Mesendoderm (in vitro differentiated cells): ENCODE measurements at regions not wholly inside any gene's neighbourhood (a gene's known extent, or its start where the extent isn't known, plus 50 kb on each side); places are given as distances from the start of the nearest gene placed in this dataset.
A peak's percentile ranks its signal among the peaks of the same experiment; 100 is the strongest.
"Not testable (repeated sequence)": the region's sequence is repeated elsewhere in the genome, so short reads cannot be mapped to it uniquely, and the experiment has no call there.

Experiments used
- DNase-seq: peaks from one replicate; pipeline ENCODE4 v3.0.0; 2013
- H2AK5ac ChIP-seq: 2 replicates; pipeline ENCODE4 v1.6.1; 2013; ENCODE audit warnings: low read length, inconsistent platforms
- H2BK120ac ChIP-seq: 2 replicates; pipeline ENCODE4 v1.6.1; 2013; ENCODE audit warnings: low read depth, mild to moderate bottlenecking, low read length, moderate library complexity, mixed read lengths
- H2BK15ac ChIP-seq: replicated peaks from 2 replicates; pipeline ENCODE4 v1.6.1; 2013; ENCODE audit warnings: low read depth, mild to moderate bottlenecking, moderate library complexity
- H2BK5ac ChIP-seq: 2 replicates; pipeline ENCODE4 v1.6.1; 2013; ENCODE audit warnings: low read length, inconsistent platforms
- H3K18ac ChIP-seq: 2 replicates; pipeline ENCODE4 v1.6.1; 2013; ENCODE audit warnings: mild to moderate bottlenecking, low read length, mixed read lengths
- H3K23ac ChIP-seq: one replicate; pipeline ENCODE4 v1.6.1; 2013; ENCODE audit warnings: low read length
- H3K27ac ChIP-seq: 2 replicates; pipeline ENCODE4 v1.5.1; 2013; ENCODE audit warnings: low read depth, mild to moderate bottlenecking, inconsistent platforms, low read length, moderate library complexity
- H3K27me3 ChIP-seq: 2 replicates; pipeline ENCODE4 v1.6.1; 2013; ENCODE audit warnings: low read length, control low read depth, mild to moderate bottlenecking, inconsistent platforms; ENCODE audit not compliant: insufficient read depth, poor library complexity
- H3K36me3 ChIP-seq: 2 replicates; pipeline ENCODE4 v1.6.1; 2013; ENCODE audit warnings: low read length, inconsistent platforms; ENCODE audit not compliant: control insufficient read depth, insufficient read depth
- H3K4ac ChIP-seq: one replicate; pipeline ENCODE4 v1.6.1; 2013; ENCODE audit warnings: low read depth, mild to moderate bottlenecking, low read length, moderate library complexity
- H3K4me1 ChIP-seq: 2 replicates; pipeline ENCODE4 v1.6.1; 2013; ENCODE audit warnings: low read depth, low read length, inconsistent platforms; ENCODE audit not compliant: control insufficient read depth
- H3K4me2 ChIP-seq: 2 replicates; pipeline ENCODE4 v1.6.1; 2013; ENCODE audit warnings: low read length
- H3K4me3 ChIP-seq: 2 replicates; pipeline ENCODE4 v1.5.1; 2013; ENCODE audit warnings: mild to moderate bottlenecking, low read length
- H3K56ac ChIP-seq: one replicate; pipeline ENCODE4 v1.6.1; 2013; ENCODE audit warnings: low read length
- H3K79me1 ChIP-seq: 2 replicates; pipeline ENCODE4 v1.6.1; 2013; ENCODE audit warnings: low read length, inconsistent platforms
- H3K79me2 ChIP-seq: 2 replicates; pipeline ENCODE4 v1.6.1; 2013; ENCODE audit warnings: mild to moderate bottlenecking, low read length; ENCODE audit not compliant: control insufficient read depth, insufficient read depth
- H3K9ac ChIP-seq: 2 replicates; pipeline ENCODE4 v1.6.1; 2013; ENCODE audit warnings: low read length, inconsistent platforms
- H4K5ac ChIP-seq: one replicate; pipeline ENCODE4 v1.6.1; 2013; ENCODE audit warnings: low read length
- H4K8ac ChIP-seq: one replicate; pipeline ENCODE4 v1.6.1; 2013; ENCODE audit warnings: low read depth, mild to moderate bottlenecking, control low read depth, low read length, moderate library complexity
- WGBS: extraction: QIAGEN DNeasy Blood & Tissue Kit; methylation state at CpG from one replicate; pipeline ENCODE4 v1.1.7; 2013; ENCODE audit warnings: low lambda C conversion rate, missing lambda C conversion rate; ENCODE audit not compliant: insufficient coverage; ENCODE audit errors: extremely low coverage; 5-methylcytosine and 5-hydroxymethylcytosine counted together

DNA sequence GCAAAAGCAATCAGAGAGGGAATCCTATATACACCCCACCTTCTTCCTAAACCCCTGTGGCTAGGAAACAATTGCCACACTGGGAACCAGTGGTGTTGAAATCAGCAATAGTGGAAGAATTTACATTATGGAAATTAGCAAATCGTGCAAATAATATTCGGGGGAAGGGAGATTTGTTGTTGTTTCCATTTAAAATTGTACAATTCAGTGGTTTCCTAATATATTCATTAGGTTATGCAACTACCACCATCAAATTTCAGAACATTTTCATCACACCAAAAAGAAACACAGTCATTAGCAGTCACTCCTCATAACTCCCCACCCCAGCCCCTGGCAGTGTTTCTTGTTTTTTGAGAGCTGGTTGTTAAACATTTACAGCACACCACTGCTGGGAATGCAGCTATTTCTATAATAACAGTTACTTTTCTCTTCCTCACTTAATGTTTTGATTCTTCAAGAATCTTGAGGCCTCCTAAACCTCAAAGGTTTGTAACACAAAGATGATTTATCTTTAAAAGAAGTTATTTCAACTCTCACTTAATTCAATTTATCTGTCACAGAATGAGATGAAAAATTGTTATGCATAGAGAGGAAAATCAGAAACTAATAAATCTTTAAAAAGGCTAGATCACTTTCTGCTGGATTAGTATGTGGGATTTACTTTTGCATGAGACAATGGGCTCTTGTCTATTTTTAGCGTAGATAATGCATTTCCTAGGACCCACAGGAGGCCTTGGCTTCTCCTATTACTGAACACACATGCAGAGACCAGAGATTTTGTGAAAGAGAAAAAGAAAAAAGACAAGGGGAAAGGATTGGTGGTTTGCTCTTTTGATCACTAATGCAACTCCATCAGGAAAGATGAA lies 91.8 kb upstream of the DAPK1 start:
- H3K27me3 ChIP-seq, result no peaks in the 10 kb centered on the region
- no peak overlapping the region for H3K4me3 ChIP-seq
- H3K9ac ChIP-seq, result no peak overlapping the region

DNA sequence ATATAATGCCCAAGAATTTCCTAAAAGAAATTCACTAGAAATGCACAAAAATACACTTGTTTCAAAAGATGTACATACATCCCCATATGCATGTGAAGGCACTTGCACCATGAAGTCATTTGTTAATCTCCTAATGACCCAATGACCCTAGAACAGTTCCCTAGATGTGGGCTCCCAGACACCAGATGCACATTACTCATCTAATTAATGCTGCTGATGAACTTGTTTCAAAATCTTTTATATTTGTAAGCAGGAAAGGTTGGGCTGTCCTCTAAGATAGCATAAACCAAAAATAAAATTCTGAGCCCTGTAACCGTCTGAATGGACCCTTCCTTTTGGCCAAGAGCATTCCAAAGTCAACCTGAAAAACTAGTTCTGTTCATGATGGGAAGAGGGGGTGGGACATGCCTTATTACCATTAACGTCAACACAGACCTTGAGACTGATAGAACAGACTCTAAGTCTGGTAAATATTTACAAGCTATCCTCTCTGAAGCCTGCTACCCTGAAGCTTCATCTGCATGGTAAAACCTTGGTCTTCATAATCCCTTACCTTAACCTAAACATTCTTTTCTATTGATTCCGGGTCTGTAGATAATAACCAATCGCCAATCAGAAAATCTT lies 91.0 kb upstream of the DAPK1 start:
- H3K4me2 ChIP-seq, result no peak overlapping the region
- peak overlapping the region; percentile 96 for H3K27ac ChIP-seq
- no peak overlapping the region for H2AK5ac ChIP-seq
- H3K79me2 ChIP-seq, result no peaks in the 10 kb centered on the region
- H4K5ac ChIP-seq, result no peak overlapping the region
- peak overlapping the region; percentile 1 for H3K56ac ChIP-seq
- peak; percentile 66 for DNase-seq
- no peak overlapping the region for H3K4me3 ChIP-seq
- H3K36me3 ChIP-seq, result no peaks in the 10 kb centered on the region
- WGBS, result no CpG with 5 or more reads among the region's 4 CpGs
- H3K4me1 ChIP-seq, result peaks cover 21% of the 10 kb centered on the region
- peak overlapping the region; percentile 2 for H2BK5ac ChIP-seq
- no peak overlapping the region for H3K9ac ChIP-seq
- peak overlapping the region; percentile 3 for H3K4ac ChIP-seq
- no peaks in the 10 kb centered on the region for H3K79me1 ChIP-seq
- H3K18ac ChIP-seq, result peak overlapping the region; percentile 92
- no peaks in the 10 kb centered on the region for H3K27me3 ChIP-seq
- H3K23ac ChIP-seq, result no peak overlapping the region
- H4K8ac ChIP-seq, result no peak overlapping the region
- H2BK120ac ChIP-seq, result peak overlapping the region; percentile 90
- H2BK15ac ChIP-seq, result peak overlapping the region; percentile 88

More for the DNA sequence above, 91.8 kb upstream of the DAPK1 start:
- Histone ChIP-seq H2BK15ac (peak overlapping the region; percentile 88), H3K23ac (no peak overlapping the region), H2BK5ac (no peak overlapping the region), H2BK120ac (no peak overlapping the region), H3K79me1 (no peaks in the 10 kb centered on the region), H3K27ac (peak overlapping the region; percentile 55), H3K18ac (no peak overlapping the region), H4K5ac (no peak overlapping the region), H3K36me3 (no peaks in the 10 kb centered on the region), H4K8ac (no peak overlapping the region), H3K79me2 (no peaks in the 10 kb centered on the region), H2AK5ac (no peak overlapping the region), H3K4ac (no peak overlapping the region), H3K4me2 (no peak overlapping the region), H3K56ac (no peak overlapping the region), H3K4me1 (peaks cover 22% of the 10 kb centered on the region)
- no CpG with 5 or more reads among the region's 3 CpGs for WGBS
- peak; percentile 53 for DNase-seq

DNA sequence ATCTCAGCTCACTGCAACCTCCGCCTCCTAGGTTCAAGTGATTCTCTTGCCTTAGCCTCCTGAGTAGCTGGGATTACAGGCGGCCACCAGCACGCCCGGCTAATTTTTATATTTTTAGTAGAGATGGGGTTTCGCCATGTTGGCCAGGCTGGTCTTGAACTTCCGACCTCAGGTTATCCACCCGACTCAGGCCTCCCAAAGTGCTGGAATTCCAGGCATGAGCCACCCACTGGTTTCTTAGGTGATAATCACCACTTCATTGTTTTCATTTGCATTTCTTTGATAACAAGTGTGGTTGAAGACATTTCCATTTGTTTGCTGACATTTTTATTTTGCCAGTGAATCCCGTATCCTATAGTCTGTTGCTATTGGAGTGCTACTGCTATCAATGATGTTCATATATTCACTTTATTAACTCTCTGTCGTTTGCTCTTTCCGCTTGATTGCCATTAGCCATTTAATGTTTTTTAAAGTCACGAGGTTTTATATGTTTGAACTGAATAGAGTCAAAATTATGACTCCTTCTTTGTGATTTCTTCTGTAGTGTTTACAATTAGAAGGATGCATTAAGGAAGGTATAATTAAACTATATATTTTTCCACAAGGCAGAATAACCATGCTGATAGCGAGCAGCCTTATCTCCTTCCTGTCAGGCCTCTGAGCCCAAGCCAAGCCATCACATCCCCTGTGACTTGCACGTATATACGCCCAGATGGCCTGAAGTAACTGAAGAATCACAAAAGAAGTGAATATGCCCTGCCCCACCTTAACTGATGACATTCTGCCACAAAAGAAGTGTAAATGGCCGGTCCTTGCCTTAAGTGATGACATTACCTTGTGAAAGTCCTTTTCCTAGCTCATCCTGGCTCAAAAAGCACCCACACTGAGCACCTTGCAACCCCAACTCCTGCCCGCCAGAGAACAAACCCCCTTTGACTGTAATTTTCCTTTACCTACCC lies 87.3 kb upstream of the DAPK1 start:
- peak; percentile 96 for DNase-seq
- not testable (repeated sequence) for H3K4me3 ChIP-seq, H2BK15ac ChIP-seq, H4K8ac ChIP-seq, H3K9ac ChIP-seq, H2BK5ac ChIP-seq, H3K23ac ChIP-seq, H3K79me2 ChIP-seq, H3K79me1 ChIP-seq, H2AK5ac ChIP-seq, H4K5ac ChIP-seq, H3K27me3 ChIP-seq, H3K36me3 ChIP-seq
- H3K18ac ChIP-seq, result peak overlapping the region; percentile 94
- peak overlapping the region; percentile 7 for H3K4me2 ChIP-seq
- peak overlapping the region; percentile 45 for H2BK120ac ChIP-seq
- WGBS, result no CpG with 5 or more reads among the region's 16 CpGs
- peak overlapping the region; percentile 57 for H3K27ac ChIP-seq
- H3K4ac ChIP-seq, result peak overlapping the region; percentile 86
- peak overlapping the region; percentile 70 for H3K56ac ChIP-seq
- peaks cover 12% of the 10 kb centered on the region for H3K4me1 ChIP-seq

DNA sequence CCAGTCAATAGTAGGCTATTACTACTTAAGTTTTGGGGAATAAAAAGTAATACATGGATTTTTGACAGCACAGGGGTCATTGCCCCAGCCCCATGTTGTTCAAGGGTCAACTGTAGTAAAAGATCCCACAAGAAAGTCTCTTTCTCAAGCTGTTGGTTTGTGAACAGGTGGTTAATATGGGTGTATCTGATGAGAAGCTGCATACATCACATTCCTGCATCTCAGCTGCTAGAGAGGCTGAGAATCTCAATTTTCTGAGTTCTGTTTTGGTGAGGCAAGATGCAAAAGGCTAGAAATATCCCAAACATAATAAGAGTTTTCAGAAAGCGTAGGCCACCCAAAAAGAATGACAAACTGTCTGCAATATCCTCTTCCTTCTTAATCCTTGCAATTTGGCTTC lies 76.8 kb upstream of the DAPK1 start:
- no peak overlapping the region for H2AK5ac ChIP-seq
- H3K79me2 ChIP-seq, result no peaks in the 10 kb centered on the region
- no CpG with 5 or more reads among the region's 1 CpG for WGBS
- no peaks in the 10 kb centered on the region for H3K36me3 ChIP-seq
- H4K5ac ChIP-seq, result no peak overlapping the region
- no peak overlapping the region for H3K4me2 ChIP-seq
- no peak overlapping the region for H3K23ac ChIP-seq
- H3K56ac ChIP-seq, result no peak overlapping the region
- H3K18ac ChIP-seq, result no peak overlapping the region
- no peak overlapping the region for H3K9ac ChIP-seq
- H4K8ac ChIP-seq, result no peak overlapping the region
- H2BK120ac ChIP-seq, result no peak overlapping the region
- no peak overlapping the region for H3K4me3 ChIP-seq
- no peak overlapping the region for H3K4ac ChIP-seq
- no peaks in the 10 kb centered on the region for H3K79me1 ChIP-seq
- no peak overlapping the region for H2BK5ac ChIP-seq
- H3K4me1 ChIP-seq, result no peaks in the 10 kb centered on the region
- H2BK15ac ChIP-seq, result no peak overlapping the region
- H3K27me3 ChIP-seq, result no peaks in the 10 kb centered on the region
- H3K27ac ChIP-seq, result no peak overlapping the region
- DNase-seq, result no peak

DNA sequence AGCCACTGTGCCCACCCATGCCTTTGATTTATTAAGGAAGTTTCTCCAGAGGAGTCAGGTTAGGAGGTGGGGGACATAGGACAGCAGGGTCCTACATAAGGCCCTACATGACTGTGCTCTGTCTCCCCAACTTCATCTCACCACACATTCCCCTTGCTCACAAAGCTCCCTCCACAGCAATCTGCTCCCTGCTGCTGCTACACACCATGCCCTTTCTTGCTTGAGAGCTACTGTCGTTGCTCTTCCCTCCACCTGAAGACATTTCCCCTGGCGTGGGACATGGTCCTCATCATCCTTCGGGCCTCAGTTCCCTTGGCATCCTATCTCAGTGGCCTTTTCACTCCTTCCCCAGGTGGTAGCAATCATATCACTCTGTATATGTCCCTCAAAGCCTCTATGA lies 75.9 kb upstream of the DAPK1 start:
- H2BK5ac ChIP-seq, result no peak overlapping the region
- no peak overlapping the region for H3K4me3 ChIP-seq
- H3K36me3 ChIP-seq, result no peaks in the 10 kb centered on the region
- no CpG with 5 or more reads among the region's 3 CpGs for WGBS
- no peak overlapping the region for H3K18ac ChIP-seq
- H2BK120ac ChIP-seq, result no peak overlapping the region
- no peak overlapping the region for H3K23ac ChIP-seq
- H3K4ac ChIP-seq, result no peak overlapping the region
- H4K8ac ChIP-seq, result no peak overlapping the region
- no peaks in the 10 kb centered on the region for H3K79me2 ChIP-seq
- H3K4me2 ChIP-seq, result no peak overlapping the region
- no peak overlapping the region for H2AK5ac ChIP-seq
- no peak overlapping the region for H2BK15ac ChIP-seq
- no peak overlapping the region for H3K27ac ChIP-seq
- no peaks in the 10 kb centered on the region for H3K4me1 ChIP-seq
- DNase-seq, result no peak
- no peaks in the 10 kb centered on the region for H3K27me3 ChIP-seq
- H3K56ac ChIP-seq, result no peak overlapping the region
- no peaks in the 10 kb centered on the region for H3K79me1 ChIP-seq
- H4K5ac ChIP-seq, result no peak overlapping the region
- no peak overlapping the region for H3K9ac ChIP-seq
